ENCODE measurements at regions not wholly inside any gene's neighbourhood (a gene's known extent, or its start where the extent isn't known, plus 50 kb on each side); places are given as distances from the start of the nearest gene placed in this dataset.

DNA sequence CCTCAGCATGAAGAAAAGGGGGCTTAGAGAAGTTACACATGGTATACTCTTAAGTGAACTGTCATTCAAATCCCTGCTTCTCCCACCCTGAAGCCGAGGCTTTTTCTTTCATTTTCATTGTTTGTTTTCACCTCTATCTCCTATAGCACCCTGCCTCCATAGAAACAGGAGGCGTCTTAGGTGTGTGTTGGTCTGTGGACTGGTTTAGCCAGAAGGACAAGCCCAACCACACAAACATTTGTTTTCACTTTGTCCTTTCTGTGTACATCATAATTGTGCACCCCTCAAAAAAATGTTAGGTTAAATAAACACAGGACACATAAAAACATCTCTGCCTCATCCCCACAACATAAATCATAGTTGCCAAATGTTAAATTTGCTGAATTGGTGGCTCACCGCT is 73.3 kb upstream of the UBE2E2 start (continued):
- TF ChIP-seq, protein P1, sequence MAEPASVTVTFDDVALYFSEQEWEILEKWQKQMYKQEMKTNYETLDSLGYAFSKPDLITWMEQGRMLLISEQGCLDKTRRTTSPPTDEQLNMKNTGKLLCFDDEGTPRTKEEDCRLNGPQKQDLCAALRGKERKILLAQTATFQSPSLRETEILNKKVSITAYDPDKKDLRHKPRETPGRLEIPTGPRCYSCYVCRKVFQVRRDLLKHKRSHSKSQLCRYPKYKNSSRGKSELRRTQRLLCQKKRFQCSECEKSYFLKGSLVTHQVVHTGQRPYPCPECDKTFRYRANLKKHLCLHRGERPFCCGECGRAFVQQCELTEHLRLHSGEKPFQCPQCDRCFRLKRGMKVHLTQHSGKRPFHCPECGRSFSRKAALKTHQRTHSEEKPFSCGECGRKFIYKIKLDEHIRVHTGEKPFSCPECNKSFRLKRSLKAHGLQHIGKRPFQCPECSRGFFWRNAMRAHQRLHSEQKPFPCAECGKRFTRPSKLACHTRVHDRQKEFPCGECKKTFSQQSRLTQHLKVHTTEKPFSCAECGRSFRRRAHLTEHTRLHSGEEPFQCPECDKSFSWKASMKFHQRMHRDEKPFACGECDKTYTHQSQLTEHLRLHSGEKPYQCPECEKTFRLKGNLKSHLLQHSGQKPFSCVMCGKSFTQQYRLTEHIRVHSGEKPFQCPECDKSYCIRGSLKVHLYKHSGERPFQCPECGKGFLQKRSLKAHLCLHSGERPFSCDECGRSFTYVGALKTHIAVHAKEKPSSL (CRISPR knock-in tag; conservative IDR thresholded peaks at IDR 0.05), result no peak
- TF ChIP-seq NR1H2 (CRISPR knock-in tag; IDR thresholded peaks at IDR 0.05) (no peak), ATF1 (CRISPR knock-in tag; IDR thresholded peaks at IDR 0.05) (no peak), ZNF671 (CRISPR knock-in tag; IDR thresholded peaks at IDR 0.05) (no peak), ZNF396 (CRISPR knock-in tag; IDR thresholded peaks at IDR 0.05; ENCODE audit: borderline replicate concordance) (no peak), FOXJ3 (CRISPR knock-in tag; IDR thresholded peaks at IDR 0.05; ENCODE audit: borderline replicate concordance) (no peak)
- TF ChIP-seq, protein P2, sequence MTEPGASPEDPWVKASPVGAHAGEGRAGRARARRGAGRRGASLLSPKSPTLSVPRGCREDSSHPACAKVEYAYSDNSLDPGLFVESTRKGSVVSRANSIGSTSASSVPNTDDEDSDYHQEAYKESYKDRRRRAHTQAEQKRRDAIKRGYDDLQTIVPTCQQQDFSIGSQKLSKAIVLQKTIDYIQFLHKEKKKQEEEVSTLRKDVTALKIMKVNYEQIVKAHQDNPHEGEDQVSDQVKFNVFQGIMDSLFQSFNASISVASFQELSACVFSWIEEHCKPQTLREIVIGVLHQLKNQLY (CRISPR knock-in tag; IDR thresholded peaks at IDR 0.05), result no peak
- TF ChIP-seq, protein P3, sequence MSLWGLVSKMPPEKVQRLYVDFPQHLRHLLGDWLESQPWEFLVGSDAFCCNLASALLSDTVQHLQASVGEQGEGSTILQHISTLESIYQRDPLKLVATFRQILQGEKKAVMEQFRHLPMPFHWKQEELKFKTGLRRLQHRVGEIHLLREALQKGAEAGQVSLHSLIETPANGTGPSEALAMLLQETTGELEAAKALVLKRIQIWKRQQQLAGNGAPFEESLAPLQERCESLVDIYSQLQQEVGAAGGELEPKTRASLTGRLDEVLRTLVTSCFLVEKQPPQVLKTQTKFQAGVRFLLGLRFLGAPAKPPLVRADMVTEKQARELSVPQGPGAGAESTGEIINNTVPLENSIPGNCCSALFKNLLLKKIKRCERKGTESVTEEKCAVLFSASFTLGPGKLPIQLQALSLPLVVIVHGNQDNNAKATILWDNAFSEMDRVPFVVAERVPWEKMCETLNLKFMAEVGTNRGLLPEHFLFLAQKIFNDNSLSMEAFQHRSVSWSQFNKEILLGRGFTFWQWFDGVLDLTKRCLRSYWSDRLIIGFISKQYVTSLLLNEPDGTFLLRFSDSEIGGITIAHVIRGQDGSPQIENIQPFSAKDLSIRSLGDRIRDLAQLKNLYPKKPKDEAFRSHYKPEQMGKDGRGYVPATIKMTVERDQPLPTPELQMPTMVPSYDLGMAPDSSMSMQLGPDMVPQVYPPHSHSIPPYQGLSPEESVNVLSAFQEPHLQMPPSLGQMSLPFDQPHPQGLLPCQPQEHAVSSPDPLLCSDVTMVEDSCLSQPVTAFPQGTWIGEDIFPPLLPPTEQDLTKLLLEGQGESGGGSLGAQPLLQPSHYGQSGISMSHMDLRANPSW (CRISPR knock-in tag; conservative IDR thresholded peaks at IDR 0.05; ENCODE audit: low read depth), result no peak
- TF ChIP-seq, protein P4, sequence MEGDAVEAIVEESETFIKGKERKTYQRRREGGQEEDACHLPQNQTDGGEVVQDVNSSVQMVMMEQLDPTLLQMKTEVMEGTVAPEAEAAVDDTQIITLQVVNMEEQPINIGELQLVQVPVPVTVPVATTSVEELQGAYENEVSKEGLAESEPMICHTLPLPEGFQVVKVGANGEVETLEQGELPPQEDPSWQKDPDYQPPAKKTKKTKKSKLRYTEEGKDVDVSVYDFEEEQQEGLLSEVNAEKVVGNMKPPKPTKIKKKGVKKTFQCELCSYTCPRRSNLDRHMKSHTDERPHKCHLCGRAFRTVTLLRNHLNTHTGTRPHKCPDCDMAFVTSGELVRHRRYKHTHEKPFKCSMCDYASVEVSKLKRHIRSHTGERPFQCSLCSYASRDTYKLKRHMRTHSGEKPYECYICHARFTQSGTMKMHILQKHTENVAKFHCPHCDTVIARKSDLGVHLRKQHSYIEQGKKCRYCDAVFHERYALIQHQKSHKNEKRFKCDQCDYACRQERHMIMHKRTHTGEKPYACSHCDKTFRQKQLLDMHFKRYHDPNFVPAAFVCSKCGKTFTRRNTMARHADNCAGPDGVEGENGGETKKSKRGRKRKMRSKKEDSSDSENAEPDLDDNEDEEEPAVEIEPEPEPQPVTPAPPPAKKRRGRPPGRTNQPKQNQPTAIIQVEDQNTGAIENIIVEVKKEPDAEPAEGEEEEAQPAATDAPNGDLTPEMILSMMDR (IDR thresholded peaks at IDR 0.05), result no peak

DNA sequence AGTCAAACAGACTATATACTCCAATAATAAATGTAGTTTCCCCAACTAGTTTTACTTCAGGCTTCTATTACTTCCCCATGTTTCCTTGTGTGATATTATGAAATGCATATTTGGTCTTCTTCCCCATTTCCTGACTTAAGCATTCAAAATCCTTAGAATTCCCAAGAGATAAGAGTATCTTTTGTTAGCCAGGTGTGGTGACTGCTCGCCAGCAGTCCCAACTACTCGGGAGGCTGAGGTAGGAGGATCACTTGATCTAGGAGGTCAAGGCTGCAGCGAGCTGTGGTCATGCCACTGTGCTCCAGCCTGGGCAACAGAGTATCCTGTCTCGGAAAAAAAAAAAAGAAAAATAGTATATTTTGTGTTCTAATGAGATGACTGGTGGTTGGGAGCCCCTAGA is 72.7 kb upstream of the UBE2E2 start:
- Mint-ChIP-seq H3K9me3 (0 out of 2 replicates have a peak, but pooled peaks cover 3% of the 10 kb centered on the region), H3K36me3 (no peaks in the 10 kb centered on the region), H3K27me3 (ENCODE audit: low read depth) (no peaks in the 10 kb centered on the region; the same call in 1 of the 2 replicates), H3K4me3 (no peak overlapping the region), H3K27ac (no peak overlapping the region), H3K4me1 (no peaks in the 10 kb centered on the region)
- POLR2A ChIA-PET, result no interaction called here
- CTCF ChIA-PET, result no interaction called here
- ATAC-seq (no peak), DNase-seq (ENCODE audit: low spot score) (no peak)
- TF ChIP-seq, protein P5, sequence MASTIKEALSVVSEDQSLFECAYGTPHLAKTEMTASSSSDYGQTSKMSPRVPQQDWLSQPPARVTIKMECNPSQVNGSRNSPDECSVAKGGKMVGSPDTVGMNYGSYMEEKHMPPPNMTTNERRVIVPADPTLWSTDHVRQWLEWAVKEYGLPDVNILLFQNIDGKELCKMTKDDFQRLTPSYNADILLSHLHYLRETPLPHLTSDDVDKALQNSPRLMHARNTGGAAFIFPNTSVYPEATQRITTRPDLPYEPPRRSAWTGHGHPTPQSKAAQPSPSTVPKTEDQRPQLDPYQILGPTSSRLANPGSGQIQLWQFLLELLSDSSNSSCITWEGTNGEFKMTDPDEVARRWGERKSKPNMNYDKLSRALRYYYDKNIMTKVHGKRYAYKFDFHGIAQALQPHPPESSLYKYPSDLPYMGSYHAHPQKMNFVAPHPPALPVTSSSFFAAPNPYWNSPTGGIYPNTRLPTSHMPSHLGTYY (CRISPR knock-in tag; IDR thresholded peaks at IDR 0.05), result no peak
- TF ChIP-seq TCF7 (CRISPR knock-in tag; IDR thresholded peaks at IDR 0.05; ENCODE audit: low read depth), result no peak
- TF ChIP-seq ZNF263 (CRISPR knock-in tag; IDR thresholded peaks at IDR 0.05; ENCODE audit: low read depth), result no peak
- TF ChIP-seq, protein P6, sequence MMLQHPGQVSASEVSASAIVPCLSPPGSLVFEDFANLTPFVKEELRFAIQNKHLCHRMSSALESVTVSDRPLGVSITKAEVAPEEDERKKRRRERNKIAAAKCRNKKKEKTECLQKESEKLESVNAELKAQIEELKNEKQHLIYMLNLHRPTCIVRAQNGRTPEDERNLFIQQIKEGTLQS (CRISPR knock-in tag; conservative IDR thresholded peaks at IDR 0.05), result no peak
- TF ChIP-seq NR2C2 (CRISPR knock-in tag; IDR thresholded peaks at IDR 0.05), result no peak

Data from WTC11 (cell line).